Fibroblast of lung (primary cell): ENCODE measurements at regions not wholly inside any gene's neighbourhood (a gene's known extent, or its start where the extent isn't known, plus 50 kb on each side); places are given as distances from the start of the nearest gene placed in this dataset.

ENCODE experiments used
- EZH2 ChIP-seq: IDR thresholded peaks from 2 replicates; pipeline ENCODE4 v1.5.1; 2012; ENCODE audit warnings: low read length, control low read depth, mild to moderate bottlenecking; ENCODE audit errors: missing control alignments
- TF ChIP-seq, protein P1 (sequence below), 2 donors: IDR thresholded peaks in 1 of 2; conservative IDR thresholded peaks in 1 of 2; 1 replicate in 1 of 2; 2 replicates in 1 of 2; pipeline ENCODE4 v1.5.1; 2011 to 2012; ENCODE audit warnings: low read length in 2 of 2, control low read depth in 1 of 2, inconsistent platforms in 1 of 2, low read depth in 1 of 2, mild to moderate bottlenecking in 1 of 2

DNA sequence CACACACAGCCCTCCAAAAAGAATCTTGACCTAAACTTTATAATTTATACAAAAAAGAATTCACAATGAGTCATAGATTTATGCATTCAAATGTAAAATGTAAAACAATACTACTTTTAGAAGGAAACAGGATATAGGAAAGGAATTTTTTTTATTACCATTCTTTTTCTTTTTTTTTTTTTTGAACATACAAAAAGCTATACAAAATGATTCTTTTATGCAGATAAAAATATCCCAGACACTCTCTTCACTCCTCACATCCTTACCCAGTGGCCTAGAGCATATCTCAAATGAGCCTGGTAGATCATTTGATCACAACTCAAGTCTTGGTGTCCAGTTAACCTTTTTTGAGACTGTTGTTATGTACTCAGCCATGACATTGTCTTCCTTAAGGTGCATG, 307.3 kb upstream of the KLF3 start:
- TF ChIP-seq, protein P1, sequence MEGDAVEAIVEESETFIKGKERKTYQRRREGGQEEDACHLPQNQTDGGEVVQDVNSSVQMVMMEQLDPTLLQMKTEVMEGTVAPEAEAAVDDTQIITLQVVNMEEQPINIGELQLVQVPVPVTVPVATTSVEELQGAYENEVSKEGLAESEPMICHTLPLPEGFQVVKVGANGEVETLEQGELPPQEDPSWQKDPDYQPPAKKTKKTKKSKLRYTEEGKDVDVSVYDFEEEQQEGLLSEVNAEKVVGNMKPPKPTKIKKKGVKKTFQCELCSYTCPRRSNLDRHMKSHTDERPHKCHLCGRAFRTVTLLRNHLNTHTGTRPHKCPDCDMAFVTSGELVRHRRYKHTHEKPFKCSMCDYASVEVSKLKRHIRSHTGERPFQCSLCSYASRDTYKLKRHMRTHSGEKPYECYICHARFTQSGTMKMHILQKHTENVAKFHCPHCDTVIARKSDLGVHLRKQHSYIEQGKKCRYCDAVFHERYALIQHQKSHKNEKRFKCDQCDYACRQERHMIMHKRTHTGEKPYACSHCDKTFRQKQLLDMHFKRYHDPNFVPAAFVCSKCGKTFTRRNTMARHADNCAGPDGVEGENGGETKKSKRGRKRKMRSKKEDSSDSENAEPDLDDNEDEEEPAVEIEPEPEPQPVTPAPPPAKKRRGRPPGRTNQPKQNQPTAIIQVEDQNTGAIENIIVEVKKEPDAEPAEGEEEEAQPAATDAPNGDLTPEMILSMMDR (conservative IDR thresholded peaks at IDR 0.05 in 1 of 2, IDR thresholded peaks at IDR 0.05 in 1 of 2; ENCODE audit: low read depth in 1 of 2, low read length in 2 of 2), result no peak
- no peak for TF ChIP-seq EZH2
